Uterus (tissue), 2 donors: ENCODE measurements at regions not wholly inside any gene's neighbourhood (a gene's known extent, or its start where the extent isn't known, plus 50 kb on each side); places are given as distances from the start of the nearest gene placed in this dataset.

Source experiments
- CTCF ChIP-seq, 4 experiments: fragments of 200-600 bp in 2 of 4; fragments of 450-650 bp in 2 of 4; sonication (generic) in 2 of 4; IDR thresholded peaks; one replicate each; pipeline ENCODE4 v1.5.1; 2016 to 2019; ENCODE audit warnings: antibody characterized with exemption in 4 of 4, mild to moderate bottlenecking in 2 of 4, moderate library complexity in 1 of 4
- POLR2A ChIP-seq, 2 donors: fragments of 450-650 bp; IDR thresholded peaks; one replicate each; pipeline ENCODE4 v1.6.1; 2016; ENCODE audit warnings: antibody characterized with exemption in 2 of 2, mild to moderate bottlenecking in 1 of 2, moderate library complexity in 1 of 2

GRCh38 chr9:1354606-1355005 lies 304.4 kb downstream of the DMRT2 start:
- TF ChIP-seq CTCF (IDR thresholded peaks at IDR 0.05) (no peak), POLR2A (IDR thresholded peaks at IDR 0.05) (no peak)
